GM12864 (cell line): ENCODE measurements at regions not wholly inside any gene's neighbourhood (a gene's known extent, or its start where the extent isn't known, plus 50 kb on each side); places are given as distances from the start of the nearest gene placed in this dataset.
"Not testable (repeated sequence)": the region's sequence is repeated elsewhere in the genome, so short reads cannot be mapped to it uniquely, and the experiment has no call there.

Experiments used
- DNase-seq: peaks from one replicate; pipeline ENCODE4 v3.0.0-alpha.2; 2011; ENCODE audit warnings: low read depth
- H3K4me3 ChIP-seq: 2 replicates; pipeline ENCODE4 v1.5.1; 2011; ENCODE audit warnings: mild to moderate bottlenecking, low read depth, low read length, control low read depth
- TF ChIP-seq, protein P1 (sequence below): IDR thresholded peaks from 2 replicates; pipeline ENCODE4 v1.5.1; 2011; ENCODE audit warnings: low read depth, mild to moderate bottlenecking, moderate library complexity, low read length, control low read depth, inconsistent platforms; ENCODE audit errors: missing control alignments

GRCh38 chr9:32171339-32171738 lies 213.1 kb upstream of the ACO1 start:
- no peak overlapping the region for H3K4me3 ChIP-seq
- no peak for DNase-seq
- TF ChIP-seq, protein P1, sequence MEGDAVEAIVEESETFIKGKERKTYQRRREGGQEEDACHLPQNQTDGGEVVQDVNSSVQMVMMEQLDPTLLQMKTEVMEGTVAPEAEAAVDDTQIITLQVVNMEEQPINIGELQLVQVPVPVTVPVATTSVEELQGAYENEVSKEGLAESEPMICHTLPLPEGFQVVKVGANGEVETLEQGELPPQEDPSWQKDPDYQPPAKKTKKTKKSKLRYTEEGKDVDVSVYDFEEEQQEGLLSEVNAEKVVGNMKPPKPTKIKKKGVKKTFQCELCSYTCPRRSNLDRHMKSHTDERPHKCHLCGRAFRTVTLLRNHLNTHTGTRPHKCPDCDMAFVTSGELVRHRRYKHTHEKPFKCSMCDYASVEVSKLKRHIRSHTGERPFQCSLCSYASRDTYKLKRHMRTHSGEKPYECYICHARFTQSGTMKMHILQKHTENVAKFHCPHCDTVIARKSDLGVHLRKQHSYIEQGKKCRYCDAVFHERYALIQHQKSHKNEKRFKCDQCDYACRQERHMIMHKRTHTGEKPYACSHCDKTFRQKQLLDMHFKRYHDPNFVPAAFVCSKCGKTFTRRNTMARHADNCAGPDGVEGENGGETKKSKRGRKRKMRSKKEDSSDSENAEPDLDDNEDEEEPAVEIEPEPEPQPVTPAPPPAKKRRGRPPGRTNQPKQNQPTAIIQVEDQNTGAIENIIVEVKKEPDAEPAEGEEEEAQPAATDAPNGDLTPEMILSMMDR, result no peak

DNA sequence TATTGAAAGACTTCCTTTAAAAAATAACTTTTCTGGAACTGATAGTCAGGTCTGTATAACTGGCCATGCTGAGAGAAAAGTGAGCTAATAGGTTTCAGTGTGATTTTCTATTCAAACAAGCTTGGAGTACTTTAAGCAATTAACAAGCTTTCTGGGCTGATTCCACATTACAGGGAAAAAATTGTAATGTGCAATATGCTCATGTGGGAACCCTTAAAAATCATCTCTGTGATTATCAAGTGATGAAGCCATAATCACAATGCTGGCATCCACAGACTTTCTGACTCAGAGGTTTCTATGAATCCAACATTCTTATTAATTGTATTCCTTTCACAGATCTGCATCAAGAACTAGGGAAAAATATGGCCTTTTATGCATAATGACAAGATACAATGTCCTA lies 212.2 kb upstream of the ACO1 start:
- DNase-seq, result no peak
- TF ChIP-seq, protein P1, result no peak
- H3K4me3 ChIP-seq, result no peak overlapping the region

DNA sequence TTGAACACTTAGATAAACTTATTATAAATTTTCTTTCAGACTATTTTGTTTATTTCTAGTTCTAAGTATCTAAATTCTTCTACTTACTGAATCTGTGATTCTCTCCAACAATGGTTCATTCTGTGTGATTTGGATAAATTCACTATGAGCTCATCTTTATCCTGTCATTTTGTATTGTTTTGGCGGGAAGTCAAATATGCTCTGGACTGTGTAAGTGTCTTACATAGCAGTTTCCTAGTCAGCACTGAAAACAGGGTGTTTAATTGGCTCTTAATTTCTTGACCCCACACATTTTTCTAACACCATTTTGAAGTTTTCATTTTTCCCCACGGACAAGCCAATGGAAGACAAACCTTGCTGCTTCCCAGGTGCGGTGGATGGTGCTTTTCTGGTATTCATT lies 207.0 kb upstream of the ACO1 start:
- no peak overlapping the region for H3K4me3 ChIP-seq
- TF ChIP-seq, protein P1, result no peak
- DNase-seq, result no peak

DNA sequence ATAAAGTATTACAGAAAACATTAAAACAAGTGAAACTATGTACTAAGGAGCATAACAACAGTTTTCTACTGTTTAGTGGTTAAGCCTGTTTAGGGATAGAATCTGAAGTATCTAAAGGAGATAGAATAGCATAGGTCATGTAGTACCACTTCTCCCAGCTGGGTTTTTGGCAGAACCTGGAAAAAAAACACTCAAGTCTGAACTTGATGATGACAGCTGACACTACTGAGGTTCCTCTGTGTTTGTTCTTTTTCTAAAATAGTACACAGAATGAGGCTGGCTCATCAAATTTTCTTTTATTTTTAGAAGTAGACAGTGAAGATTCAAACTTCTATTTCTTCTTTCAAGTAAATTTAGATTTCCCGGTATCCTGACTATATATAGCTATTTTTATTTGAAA lies 203.8 kb upstream of the ACO1 start:
- no peak overlapping the region for H3K4me3 ChIP-seq
- DNase-seq, result no peak
- TF ChIP-seq, protein P1, result no peak

DNA sequence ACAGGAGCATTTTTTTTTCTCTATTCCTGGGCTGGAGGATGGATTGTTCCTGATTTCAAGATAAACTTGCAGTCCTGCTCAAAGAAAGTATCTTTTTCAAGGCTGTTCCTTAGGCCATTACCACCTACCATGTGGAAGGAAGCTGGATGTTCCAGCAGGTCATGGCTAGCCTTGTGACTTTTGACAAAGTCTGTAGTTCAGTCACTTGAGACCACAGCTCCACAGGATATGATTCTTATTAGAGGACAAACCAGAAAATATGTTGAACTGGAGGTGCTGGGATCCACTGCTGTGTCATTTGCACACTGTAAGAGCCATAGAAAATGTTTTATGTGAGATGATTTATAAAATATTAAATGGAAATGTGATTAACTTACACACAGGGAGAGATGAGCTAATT lies 184.2 kb upstream of the ACO1 start:
- no peak overlapping the region for H3K4me3 ChIP-seq
- DNase-seq, result no peak
- TF ChIP-seq, protein P1, result no peak

DNA sequence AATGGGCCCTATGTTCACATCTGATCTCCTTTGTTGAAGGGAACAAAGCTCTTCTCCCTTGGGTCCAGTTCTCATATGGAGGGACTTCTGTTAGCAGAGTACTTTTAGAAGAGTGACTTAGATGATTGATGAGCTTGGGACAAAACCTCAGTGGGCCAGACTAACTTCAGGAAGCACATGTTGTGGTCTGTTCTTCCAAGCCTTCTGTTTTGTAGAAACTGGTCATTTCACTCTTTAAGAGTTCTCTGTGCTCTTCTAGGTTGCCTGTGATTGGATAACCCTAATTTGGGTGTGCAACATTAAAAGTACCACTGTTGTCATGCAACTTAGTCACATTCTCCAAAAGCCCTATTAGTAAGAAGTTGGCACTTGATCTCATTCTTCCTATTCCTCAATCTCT lies 183.5 kb upstream of the ACO1 start:
- no peak overlapping the region for H3K4me3 ChIP-seq
- TF ChIP-seq, protein P1, result no peak
- no peak for DNase-seq

- DNase-seq, H3K4me3 ChIP-seq: not testable (repeated sequence)
Observed at GRCh38 chr9:32209164-32209563, 175.3 kb upstream of the ACO1 start.
